ENCODE measurements at regions not wholly inside any gene's neighbourhood (a gene's known extent, or its start where the extent isn't known, plus 50 kb on each side); places are given as distances from the start of the nearest gene placed in this dataset.
A peak's percentile ranks its signal among the peaks of the same experiment; 100 is the strongest.

DNA sequence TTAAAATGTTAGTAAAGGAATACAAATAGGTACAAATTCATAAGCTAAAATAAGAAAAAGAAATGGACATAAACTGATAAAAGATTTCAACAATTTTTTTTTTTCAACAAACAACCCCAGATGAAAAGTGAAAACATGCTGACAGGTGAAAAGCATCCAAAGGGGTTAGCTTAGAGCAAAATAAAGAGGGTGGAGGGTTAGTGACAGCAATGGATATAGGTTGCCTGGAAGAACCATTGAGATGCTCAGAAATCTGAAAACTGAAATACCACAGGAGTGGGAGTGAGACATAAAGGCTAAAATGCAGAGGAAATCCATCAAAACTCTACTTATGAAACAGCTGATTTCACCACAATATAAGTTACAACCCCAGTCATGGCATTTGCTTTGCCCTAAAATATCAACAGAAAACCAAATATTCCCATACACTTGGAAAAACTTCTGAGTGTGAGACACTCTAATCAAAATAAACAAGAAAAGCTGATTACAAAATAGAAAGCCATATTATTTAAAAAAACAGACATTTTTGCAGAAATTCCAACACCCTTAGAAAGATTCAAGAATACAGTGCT is 136.3 kb upstream of the PLEKHG7 start:
- Histone ChIP-seq H3K27ac (no peak overlapping the region), H3K27me3 (ENCODE audit: low read depth) (no peaks in the 10 kb centered on the region), H3K36me3 (no peaks in the 10 kb centered on the region), H3K4me1 (peaks cover 16% of the 10 kb centered on the region), H3K4me3 (no peak overlapping the region), H3K9me3 (no peaks in the 10 kb centered on the region)
- DNase-seq, result no peak
- TF ChIP-seq CTCF (IDR thresholded peaks at IDR 0.05), result no peak
- intact Hi-C loops (cut with DNase I), result no loop called here
- ATAC-seq, result no peak

DNA sequence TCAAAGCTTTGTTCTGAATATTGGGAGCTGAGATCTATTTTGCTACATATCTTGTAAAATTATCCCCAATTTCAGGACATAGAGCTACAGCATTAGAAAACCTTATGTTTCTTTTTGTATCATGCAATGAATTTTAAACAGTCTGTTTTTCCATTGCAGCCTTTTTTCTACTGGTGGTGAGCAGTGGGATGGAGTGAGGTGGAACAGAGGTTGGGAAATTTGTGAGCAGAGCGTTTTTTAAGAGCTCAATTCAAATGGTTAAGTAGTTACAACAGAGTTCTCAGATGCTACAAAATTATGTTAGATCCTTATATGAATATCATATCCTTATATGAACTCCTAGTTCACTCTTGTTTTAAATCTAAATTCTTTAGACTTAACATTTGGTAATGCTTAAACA is 139.0 kb upstream of the PLEKHG7 start:
- DNase-seq, result no peak
- Histone ChIP-seq H3K4me3 (no peak overlapping the region), H3K4me1 (peaks cover 18% of the 10 kb centered on the region), H3K9me3 (no peaks in the 10 kb centered on the region), H3K27me3 (ENCODE audit: low read depth) (no peaks in the 10 kb centered on the region), H3K27ac (no peak overlapping the region), H3K36me3 (no peaks in the 10 kb centered on the region)
- TF ChIP-seq CTCF (IDR thresholded peaks at IDR 0.05), result no peak
- ATAC-seq, result no peak
- intact Hi-C loops (cut with DNase I), result no loop called here

GRCh38 chr12:92562063-92562734 is 140.6 kb upstream of the PLEKHG7 start:
- H3K36me3 ChIP-seq, result no peaks in the 10 kb centered on the region
- H3K9me3 ChIP-seq, result no peaks in the 10 kb centered on the region
- intact Hi-C loops (cut with DNase I), result no loop called here
- no peak overlapping the region for H3K4me3 ChIP-seq
- ATAC-seq (no peak), DNase-seq (no peak)
- H3K27me3 ChIP-seq (ENCODE audit: low read depth), result no peaks in the 10 kb centered on the region
- H3K4me1 ChIP-seq, result peaks cover 15% of the 10 kb centered on the region
- H3K27ac ChIP-seq, result no peak overlapping the region
- TF ChIP-seq CTCF (IDR thresholded peaks at IDR 0.05), result no peak

GRCh38 chr12:92561543-92561899 is 141.3 kb upstream of the PLEKHG7 start:
- Histone ChIP-seq H3K27ac (no peak overlapping the region), H3K9me3 (no peaks in the 10 kb centered on the region), H3K4me3 (no peak overlapping the region), H3K36me3 (no peaks in the 10 kb centered on the region), H3K27me3 (ENCODE audit: low read depth) (no peaks in the 10 kb centered on the region), H3K4me1 (peaks cover 15% of the 10 kb centered on the region)
- ATAC-seq, result peak; percentile 73 to 85
- no peak for TF ChIP-seq CTCF (IDR thresholded peaks at IDR 0.05)
- intact Hi-C loops (cut with DNase I), result no loop called here
- no peak for DNase-seq

GRCh38 chr12:92560713-92561542 is 141.9 kb upstream of the PLEKHG7 start:
- DNase-seq (no peak), ATAC-seq (peak in 1 of 2 donors; percentile 9)
- Histone ChIP-seq H3K27me3 (ENCODE audit: low read depth) (no peaks in the 10 kb centered on the region), H3K36me3 (no peaks in the 10 kb centered on the region), H3K27ac (no peak overlapping the region), H3K9me3 (no peaks in the 10 kb centered on the region), H3K4me1 (peaks cover 19% of the 10 kb centered on the region), H3K4me3 (no peak overlapping the region)
- TF ChIP-seq CTCF (IDR thresholded peaks at IDR 0.05), result no peak
- intact Hi-C loops (cut with DNase I), result no loop called here

Measured in lower lobe of right lung (tissue), 2 donors.